ENCODE measurements at regions not wholly inside any gene's neighbourhood (a gene's known extent, or its start where the extent isn't known, plus 50 kb on each side); places are given as distances from the start of the nearest gene placed in this dataset.

DNA sequence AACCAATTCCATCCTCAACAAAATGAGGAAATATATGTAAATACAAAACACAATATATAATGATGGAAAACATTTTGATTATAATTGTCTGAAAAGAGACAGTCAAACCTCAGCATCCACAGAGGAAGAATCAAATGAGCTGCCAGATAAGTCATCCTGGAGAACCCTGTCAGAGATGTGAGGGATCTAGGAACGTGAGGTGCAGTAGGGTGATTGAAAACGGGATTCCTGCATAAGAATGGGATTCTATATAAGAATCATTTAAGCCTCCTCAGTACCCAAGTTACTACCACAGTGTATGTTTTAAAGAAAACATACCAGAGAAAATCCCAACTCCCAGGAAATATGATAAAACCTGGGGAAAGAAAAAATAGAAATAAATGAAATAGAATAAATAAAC lies 690.5 kb downstream of the FRK start:
- TF ChIP-seq HCFC1 (IDR thresholded peaks at IDR 0.05; ENCODE audit: low read depth, low read length): no peak
- TF ChIP-seq ZBED4 (CRISPR knock-in tag; IDR thresholded peaks at IDR 0.05; ENCODE audit: borderline replicate concordance): no peak
- TF ChIP-seq, protein P1, sequence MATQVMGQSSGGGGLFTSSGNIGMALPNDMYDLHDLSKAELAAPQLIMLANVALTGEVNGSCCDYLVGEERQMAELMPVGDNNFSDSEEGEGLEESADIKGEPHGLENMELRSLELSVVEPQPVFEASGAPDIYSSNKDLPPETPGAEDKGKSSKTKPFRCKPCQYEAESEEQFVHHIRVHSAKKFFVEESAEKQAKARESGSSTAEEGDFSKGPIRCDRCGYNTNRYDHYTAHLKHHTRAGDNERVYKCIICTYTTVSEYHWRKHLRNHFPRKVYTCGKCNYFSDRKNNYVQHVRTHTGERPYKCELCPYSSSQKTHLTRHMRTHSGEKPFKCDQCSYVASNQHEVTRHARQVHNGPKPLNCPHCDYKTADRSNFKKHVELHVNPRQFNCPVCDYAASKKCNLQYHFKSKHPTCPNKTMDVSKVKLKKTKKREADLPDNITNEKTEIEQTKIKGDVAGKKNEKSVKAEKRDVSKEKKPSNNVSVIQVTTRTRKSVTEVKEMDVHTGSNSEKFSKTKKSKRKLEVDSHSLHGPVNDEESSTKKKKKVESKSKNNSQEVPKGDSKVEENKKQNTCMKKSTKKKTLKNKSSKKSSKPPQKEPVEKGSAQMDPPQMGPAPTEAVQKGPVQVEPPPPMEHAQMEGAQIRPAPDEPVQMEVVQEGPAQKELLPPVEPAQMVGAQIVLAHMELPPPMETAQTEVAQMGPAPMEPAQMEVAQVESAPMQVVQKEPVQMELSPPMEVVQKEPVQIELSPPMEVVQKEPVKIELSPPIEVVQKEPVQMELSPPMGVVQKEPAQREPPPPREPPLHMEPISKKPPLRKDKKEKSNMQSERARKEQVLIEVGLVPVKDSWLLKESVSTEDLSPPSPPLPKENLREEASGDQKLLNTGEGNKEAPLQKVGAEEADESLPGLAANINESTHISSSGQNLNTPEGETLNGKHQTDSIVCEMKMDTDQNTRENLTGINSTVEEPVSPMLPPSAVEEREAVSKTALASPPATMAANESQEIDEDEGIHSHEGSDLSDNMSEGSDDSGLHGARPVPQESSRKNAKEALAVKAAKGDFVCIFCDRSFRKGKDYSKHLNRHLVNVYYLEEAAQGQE (IDR thresholded peaks at IDR 0.05; ENCODE audit: borderline replicate concordance in 1 of 2, low read depth in 1 of 2, low read length in 2 of 2): no peak
- TF ChIP-seq SMARCC2 (IDR thresholded peaks at IDR 0.05): no peak
- TF ChIP-seq NR2F6 (IDR thresholded peaks at IDR 0.05): no peak
- TF ChIP-seq NR2F6 (CRISPR knock-in tag; IDR thresholded peaks at IDR 0.05): no peak

Data from HepG2 (cell line).